ENCODE measurements at regions not wholly inside any gene's neighbourhood (a gene's known extent, or its start where the extent isn't known, plus 50 kb on each side); places are given as distances from the start of the nearest gene placed in this dataset.

DNA sequence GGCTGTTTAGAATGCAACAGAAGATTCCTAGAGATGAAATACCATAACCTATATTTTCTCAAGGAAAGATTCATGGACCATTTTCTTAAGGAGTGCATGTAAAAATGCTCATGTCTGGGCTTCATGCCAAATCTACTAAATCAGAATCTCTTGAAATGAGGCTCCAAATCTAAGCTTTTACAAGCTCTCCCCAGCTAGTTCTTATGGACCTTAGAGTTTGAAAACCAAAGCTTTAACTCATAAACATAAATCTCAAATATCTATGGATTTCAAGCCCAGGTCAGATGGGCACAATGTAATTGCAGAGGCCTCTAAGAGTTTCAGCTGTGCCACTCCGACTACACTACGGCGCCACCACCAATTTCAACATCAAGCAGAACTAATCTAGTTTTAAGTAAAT lies 117.3 kb upstream of the CAND1 start:
- DNase-seq (ENCODE audit: low read depth) = no peak

DNA sequence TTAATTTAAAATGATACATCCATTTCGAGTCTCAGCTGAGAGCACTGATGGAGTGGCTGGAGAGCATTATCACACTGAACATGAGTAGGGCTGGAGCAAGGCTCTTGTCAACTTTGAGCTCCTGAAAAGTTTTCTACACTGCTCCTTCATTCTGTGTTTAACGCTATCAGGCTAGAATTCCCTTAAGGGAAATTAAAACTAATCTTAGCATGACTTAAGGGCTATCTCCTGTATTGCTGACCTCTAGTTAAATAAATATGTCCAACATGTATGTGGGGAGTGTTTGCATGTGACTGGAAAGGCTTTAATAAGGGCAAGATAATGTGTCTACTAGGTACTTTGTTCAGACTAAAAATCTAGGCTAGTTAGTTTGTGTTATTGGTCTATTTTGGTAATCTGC lies 116.7 kb upstream of the CAND1 start:
- no peak for DNase-seq (ENCODE audit: low read depth)

DNA sequence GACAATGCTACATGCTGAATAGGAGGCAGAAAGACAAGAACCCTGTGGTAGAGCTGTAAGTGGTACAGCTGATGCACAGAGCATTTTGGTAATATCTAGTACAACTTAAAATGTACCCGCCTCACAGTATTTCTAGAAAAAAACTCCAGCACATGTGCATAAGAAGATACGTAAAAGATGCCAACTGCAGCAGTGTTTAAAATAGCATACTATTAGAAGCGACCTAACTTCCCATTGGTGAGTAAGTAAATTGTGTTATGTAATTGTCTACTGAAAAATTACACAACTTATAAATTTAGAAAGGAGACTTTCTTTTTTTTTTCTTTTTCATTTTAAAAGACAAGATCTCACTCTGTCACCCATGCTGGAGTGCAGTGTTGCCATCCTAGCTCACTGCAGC lies 114.3 kb upstream of the CAND1 start:
- no peak for DNase-seq (ENCODE audit: low read depth)

DNA sequence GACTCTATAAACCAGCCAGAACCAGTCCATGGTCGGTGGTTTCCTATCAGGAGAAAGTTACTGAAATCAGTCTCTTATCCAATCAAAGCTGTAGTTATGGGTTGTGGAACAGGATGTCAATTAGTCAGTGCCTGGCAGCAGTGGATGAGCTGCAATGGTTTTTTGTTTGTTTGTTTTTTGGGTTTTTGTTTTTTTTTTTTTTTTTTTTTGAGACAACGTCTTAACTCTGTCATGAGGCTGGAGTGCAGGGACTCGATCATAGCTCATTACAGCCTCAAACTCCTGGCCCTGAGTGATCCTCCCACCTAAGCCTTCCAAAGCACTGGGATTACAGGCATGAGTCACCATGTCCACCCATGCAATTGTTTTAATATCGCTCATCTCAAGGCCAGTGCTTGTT lies 113.3 kb upstream of the CAND1 start:
- no peak for DNase-seq (ENCODE audit: low read depth)

DNA sequence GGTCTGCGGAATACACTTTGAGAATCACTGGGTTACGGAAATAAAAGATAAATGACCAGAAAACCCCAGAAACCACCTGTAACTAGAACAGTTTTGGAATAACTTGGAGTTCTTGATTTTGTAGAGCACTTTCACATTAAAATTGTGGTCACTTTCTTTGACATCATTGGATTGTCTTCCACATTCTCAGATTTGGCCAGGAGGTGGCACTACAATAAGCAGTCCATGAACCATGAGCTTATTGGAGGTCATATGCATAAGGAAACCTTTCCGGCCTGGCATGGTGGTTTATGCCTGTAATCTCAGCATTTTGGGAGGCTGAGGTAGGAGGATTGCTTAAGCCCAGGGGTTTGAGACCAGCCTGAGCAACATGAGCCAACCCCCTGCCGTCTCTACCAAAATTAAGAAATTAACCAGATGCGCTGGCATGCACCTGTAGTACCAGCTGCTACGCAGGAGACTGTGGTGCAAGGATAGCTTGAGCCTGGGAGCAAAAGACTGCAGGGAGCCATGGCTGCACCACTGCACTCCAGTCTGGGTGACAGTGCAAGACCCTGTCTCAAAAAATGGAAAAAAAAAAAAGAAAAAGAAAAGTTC lies 107.7 kb upstream of the CAND1 start:
- DNase-seq (ENCODE audit: low read depth) = no peak

DNA sequence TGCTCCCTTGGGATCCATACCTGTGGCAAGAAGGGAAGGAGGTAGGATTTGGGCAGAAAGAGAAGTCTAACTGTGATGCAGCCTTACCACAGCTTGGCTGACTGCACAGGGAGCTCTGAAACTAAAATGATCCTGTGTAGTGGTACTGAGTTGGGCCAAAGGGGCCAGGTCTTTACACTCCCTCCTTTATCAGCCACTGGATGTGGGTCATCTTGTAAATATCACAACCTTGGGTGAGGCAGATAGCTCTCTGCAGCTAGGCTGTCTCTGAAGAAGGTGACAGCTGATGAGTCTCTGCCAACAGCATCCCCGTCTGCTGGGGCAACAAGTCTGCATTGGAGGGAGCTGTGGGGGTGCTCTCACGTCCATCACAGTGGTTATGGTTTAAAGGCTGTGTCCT lies 95.9 kb upstream of the CAND1 start:
- DNase-seq (ENCODE audit: low read depth) = no peak

DNA sequence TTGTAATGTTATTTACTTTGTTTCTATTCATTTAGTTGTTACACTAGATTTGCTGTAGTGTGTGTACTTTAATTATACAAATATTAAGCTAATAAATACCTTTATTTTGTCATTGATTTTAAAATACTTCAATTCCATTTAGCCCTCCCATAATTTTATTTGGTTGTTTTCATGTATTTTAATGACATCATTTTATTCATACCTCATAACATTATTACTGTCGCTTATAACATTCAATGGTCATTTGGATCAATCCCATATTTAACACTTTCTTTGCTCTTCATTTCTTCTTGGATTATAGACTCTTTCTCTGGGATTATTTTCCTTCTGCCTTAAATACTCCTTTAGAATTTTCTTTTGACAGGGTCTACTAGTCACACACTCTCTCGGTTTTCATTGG lies 86.6 kb upstream of the CAND1 start:
- DNase-seq (ENCODE audit: low read depth) = no peak

DNA sequence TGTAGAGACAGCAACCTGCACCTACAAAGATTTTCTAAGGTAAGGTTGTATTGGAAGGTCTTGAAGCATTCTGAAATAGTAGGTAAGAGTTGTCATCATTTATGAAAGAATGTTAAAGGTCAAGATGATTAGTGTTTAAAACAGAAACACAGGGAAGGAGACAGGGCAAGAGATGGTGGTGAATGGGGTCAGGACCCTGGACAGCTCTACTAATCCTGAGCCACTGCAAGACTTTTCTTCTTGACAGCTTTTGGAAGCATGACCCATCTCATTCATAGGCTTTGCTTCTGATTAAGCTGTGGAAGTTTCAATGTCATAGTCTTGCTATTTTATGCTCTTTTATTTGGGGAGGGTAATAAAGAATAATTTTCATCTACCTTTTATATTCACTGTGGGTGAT lies 75.5 kb upstream of the CAND1 start:
- DNase-seq (ENCODE audit: low read depth) = no peak

DNA sequence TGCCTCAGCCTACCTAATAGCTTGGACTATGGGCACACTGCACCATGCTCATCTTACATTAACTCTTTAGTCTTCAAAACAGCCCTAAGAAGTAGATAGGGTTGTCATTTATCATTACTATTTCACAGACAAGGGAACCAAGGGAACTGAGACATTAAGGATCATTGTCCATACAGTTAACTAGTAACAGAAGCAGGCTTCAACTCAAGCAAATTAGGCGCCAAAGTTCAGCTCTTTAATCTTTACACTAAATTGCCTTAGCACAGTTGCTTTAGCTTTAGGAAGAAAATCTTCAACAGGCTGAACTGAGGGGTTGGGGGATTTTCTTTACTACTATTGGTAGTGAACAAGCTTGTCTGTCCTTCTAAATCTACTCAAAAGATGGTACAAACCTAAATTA lies 68.8 kb upstream of the CAND1 start:
- DNase-seq (ENCODE audit: low read depth) = no peak

DNA sequence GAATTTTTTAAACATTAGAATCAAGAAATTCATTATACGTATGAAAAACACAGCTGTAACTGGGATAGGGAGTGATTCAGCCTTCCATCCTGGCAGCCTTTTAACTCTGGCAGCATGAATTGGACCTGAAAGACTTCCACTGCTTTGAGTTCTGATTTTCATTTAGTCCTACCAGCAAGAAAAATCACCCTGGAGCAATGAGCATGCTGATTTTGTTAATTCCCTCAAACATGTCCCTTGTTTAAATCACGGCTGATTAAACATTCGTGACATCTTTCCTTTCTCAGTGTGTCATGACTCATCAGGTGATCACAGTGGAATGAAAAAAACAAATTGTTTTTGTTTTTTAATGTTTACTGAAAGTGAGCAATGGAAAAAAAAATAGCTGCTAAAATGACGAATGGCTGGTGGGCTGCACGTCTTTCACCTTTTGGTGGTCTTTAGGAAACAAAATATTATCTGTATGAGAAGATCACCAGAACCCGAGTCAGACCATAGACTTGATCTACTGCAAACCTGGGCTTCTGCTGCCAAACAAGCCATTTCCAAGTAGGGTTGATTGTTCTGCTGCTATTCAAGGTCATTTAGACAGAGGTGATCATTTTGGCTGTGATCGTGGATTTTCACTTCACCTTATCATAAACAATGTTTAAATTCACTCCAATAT lies 67.0 kb upstream of the CAND1 start:
- DNase-seq (ENCODE audit: low read depth) = no peak

DNA sequence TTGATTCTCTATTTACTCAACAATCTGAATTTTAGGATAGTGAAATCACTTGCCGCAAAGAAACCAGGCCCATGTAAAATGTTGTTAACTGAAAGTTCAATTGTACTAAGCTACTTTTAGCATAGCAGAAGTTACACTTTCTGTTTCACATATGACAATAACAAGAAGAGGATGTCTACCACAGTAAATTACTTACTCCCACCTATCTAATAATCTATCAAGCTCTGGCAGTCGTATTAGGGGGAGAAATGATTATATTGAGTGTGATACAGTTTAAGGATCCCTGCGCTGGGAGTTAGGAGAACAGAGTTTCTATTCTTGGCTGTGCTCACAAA lies 66.5 kb upstream of the CAND1 start:
- no peak for DNase-seq (ENCODE audit: low read depth)

DNA sequence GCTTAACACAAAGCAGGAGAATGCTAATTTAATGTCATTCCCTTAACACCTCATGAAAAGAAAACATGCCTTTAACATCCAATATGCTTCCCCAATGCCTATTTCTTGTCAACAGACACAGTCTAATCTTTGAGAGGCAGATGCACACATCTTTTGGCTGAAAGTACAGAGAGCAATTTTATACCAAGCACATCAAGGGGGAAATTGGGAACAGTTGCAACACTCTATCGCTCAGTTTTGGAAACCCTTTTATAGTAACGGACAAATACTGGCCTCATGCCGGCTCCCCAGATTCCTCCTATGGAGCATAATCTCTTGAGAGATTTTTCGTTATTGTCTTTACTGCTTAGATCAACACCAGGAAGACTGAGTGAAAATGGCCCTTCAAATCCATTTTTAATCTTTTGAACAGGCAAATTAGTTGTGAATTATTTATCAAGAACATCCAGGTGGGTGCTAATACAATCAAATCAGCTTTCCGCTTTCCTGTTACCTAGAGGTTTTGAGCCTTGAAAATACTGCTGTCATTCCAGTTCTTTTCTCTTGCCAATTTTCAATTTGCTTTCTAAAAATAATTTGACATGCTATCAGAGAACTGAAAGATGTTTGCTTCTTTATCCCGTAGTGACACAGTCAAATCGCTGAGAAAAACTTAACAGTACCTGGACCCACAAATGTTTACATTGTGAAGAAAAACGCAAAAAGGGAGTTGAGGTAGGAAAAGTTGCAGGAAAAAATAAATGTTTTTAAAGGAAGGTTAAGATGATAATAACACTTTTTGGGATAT lies 60.7 kb upstream of the CAND1 start:
- DNase-seq (ENCODE audit: low read depth) = no peak

DNA sequence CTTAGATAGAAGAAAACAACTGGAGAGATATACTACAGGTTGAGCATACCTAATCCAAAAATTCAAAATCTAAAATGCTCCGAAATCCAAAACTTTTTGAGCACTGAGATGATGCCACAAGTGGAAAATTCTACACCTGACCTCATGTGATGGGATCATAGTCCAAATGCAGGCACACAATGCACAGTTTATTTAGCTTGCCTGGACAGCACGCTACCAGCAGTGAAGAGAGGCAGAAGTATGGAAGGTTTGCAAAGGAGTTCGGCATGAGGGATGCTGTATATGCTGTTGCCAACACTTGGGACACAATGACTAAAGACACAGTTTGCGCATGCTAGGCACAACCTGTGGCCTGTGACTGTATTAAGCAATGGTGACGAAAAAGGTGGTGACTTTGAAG lies 58.1 kb upstream of the CAND1 start:
- DNase-seq (ENCODE audit: low read depth) = no peak

DNA sequence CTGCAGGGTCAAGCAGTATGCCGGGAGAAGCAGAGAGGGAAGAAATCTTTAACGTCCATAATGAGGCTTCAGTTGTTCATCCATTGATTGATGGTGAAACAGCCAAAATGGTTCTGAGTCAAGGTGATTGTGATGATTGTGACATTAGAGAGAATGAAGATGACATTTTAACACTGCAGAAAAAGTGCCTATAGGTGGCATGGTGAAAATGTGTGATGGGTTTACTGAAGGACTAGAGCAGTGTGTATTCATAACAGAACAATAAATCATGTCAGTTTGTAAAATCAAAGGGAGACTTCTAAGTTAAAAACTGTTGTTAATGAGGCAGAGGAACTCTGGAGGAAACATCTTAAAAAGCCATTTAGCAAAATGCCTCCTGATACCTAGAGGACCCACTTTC lies 57.7 kb upstream of the CAND1 start:
- DNase-seq (ENCODE audit: low read depth) = no peak

DNA sequence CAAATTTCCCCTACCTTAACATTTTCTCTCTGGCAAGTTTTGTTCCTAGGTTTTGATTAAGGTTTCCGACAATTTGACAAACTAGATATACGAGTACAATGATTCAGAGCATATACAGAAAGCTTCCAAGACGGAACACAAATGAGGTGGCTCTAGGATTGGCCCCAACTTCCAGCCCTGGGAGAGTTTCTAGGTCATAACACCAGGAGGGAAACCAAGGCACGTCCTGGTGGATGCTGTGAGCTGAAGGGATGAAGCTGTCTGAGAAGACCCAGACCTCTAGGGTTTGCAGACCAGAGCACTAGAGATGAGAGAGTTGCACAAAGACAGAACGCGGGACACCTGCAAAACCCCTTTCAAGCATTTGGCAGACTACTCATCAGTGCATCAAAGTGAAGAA lies 51.5 kb upstream of the CAND1 start:
- no peak for DNase-seq (ENCODE audit: low read depth)
